HG02970 (cell line): ENCODE measurements at regions not wholly inside any gene's neighbourhood (a gene's known extent, or its start where the extent isn't known, plus 50 kb on each side); places are given as distances from the start of the nearest gene placed in this dataset.
"Not testable (repeated sequence)": the region's sequence is repeated elsewhere in the genome, so short reads cannot be mapped to it uniquely, and the experiment has no call there.

Source experiments
- ATAC-seq: cut with Tn5 transposase; IDR thresholded peaks from one replicate; pipeline ENCODE4 v1.9.1; 2021; ENCODE audit warnings: mild to moderate bottlenecking, moderate library complexity, moderate number of reproducible peaks; ENCODE audit not compliant: unreplicated experiment, low FRiP score

DNA sequence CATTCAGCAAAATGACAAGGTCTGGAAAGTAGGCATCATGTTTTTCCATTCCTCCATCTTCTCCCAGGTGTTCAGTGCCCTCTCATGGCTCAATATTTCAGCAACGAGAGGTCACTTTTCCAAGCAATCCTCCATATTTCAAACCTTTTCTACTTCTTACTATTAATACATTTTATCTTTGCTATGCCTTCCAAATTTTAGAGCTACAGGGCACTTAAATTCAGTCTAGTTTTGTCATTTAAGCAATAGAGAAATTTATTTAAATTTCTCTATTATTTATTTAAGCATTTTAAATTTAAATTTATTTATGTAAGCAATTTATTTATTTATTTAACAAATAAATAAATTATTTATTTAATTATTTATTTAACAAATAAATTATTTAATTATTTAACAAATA lies 305.1 kb upstream of the ANXA10 start:
- ATAC-seq: no peak

DNA sequence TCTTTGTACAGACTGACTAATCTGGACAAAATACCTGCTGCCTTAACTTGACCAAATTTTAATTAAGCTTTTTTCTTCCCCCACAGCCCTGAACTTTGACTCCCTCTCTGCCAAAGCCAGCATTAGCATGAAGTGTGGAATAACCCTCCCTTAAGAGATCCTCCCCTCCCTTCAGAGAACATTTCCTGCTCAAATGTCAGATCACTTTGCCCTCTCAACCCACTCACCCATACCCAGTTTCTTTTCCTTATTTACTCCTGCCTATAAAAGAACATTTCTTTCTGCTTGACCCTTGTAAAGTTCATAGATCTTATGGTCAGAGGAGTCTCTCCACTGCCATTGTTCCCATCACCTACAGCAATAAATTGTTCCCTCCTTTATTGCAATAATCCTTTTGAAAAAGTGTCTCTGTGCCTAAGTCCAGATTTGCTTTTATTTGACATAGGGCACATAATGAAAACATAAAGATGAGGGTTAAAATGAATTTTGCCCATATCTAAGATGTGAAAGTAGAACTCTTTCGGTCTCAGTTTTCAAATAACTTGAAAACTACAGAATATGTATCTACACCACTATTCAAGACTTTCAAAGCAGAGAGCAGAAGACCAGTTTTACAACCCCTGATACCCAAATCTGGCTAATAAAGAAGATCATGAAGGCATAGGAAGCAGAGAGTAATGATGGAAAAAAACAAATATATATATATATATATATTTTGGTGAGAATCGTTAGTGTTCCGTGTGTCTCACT lies 289.7 kb upstream of the ANXA10 start:
- ATAC-seq: no peak

DNA sequence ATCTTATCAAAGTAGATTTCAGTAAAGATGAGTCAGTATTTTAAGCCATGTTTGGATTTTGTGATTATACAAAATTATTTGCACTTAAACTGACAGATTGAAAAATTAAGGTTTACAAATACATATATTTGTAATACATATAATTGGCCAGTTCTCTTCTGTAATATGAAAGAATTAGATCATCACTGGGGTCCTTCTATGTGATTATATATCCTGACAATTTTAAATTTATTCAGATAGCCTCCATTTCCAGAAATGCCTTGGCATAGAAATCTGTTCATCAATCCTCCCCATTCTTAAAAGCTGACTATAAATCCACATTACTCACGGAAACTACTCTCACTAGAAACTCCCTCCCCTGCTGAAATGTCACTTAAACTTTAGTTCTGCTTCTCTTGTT lies 280.4 kb upstream of the ANXA10 start:
- no peak for ATAC-seq

DNA sequence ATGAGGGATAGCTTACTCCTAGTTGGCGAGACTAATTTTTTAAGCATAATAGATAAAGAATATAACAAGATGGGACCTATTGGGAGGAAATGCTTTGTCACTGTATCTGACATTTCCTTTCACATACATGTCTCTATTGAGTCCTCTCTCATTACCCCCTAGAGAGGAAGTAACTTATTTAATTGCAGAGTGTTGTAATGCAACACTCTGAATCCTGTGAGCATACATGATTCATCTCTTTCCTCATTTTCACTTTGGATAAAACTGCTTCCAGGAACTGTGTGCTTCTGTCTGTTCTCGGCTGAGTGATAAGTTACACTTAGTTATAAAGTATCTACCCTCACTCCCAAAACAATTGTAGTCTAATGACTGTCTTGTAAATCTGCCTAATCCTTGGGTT lies 266.1 kb upstream of the ANXA10 start:
- ATAC-seq: no peak

DNA sequence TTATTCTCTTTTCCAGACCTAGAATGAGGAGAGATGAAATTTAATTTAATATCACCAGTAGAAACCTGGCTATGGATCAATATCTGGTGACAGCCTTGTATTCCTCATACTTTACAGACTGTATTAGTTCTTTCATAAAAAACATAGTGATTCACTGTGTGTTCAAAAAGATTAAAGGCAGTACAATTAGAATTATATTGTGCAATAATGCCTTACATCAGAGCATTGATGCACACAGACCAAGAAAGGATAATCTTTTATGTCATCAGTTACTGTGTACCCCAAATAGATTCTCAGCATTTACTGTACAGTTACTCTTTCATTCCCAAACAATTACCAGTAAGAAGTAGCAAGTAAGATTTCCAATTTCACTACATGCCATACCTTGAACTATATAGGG lies 260.5 kb upstream of the ANXA10 start:
- ATAC-seq: no peak

DNA sequence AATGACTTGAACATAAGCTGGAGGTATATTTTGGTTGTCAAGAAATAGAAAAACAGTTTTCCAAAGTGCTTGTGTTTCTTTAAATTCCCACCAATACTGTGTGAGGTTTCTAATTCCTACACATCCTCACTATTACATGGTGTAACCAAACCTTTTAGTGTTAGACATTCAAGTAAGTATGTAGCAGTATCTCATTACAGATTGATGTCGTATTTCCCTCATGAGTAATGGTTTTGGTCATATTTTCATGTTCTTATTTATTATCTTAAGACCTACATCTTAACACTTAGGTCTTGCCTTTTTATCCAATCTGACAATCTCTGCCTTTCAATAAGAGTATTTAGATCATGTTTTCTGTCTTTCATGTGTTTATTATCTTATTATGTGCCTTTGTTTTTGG lies 253.7 kb upstream of the ANXA10 start:
- no peak for ATAC-seq

DNA sequence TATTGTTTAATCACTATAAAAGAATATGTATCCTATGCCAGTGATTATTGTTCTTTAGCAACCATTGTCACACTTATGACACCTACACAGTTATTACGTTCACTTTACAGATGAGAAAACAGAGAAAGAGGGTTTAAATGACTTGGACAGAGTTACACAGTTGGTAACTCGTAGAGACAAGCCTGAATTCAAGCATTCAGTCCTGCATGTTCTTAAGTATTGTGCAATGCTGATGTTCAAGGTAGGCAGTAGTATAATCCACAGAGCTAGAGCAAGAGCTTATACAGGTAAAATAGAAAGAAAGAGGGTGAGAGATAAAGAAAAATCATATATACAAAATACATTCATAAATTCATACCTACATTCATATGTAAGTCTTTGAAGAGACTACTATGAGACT lies 249.8 kb upstream of the ANXA10 start:
- no peak for ATAC-seq

DNA sequence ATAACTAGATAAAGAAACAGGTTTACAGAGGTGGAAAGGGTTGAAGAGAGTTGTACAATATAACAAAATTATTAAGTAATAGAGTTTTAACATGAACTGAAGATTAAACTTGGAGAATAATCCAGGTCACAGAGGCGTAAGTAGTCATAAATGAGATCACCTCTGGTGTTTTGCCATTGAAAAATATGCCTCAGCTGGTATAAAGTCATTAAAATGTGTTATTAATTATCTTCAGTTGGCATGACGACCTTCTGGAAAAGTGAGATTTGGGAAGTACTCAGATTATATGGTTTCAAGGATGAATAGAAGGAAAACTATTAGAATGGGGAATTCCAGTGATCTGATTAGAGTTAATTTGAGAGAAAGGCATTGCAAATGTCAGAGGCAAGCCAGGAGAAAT lies 237.5 kb upstream of the ANXA10 start:
- no peak for ATAC-seq

DNA sequence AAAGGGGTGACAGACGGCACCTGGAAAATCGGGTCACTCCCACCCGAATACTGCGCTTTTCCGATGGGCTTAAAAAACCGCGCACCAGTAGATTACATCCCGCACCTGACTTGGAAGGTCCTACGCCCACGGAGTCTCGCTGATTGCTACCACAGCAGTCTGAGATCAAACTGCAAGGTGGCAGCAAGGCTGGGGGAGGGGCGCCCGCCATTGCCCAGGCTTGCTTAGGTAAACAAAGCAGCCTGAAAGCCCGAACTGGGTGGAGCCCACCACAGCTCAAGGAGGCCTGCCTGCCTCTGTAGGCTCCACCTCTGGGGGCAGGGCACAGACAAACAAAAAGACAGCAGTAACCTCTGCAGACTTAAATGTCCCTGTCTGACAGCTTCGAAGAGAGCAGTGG lies 234.2 kb upstream of the ANXA10 start:
- not testable (repeated sequence) for ATAC-seq

DNA sequence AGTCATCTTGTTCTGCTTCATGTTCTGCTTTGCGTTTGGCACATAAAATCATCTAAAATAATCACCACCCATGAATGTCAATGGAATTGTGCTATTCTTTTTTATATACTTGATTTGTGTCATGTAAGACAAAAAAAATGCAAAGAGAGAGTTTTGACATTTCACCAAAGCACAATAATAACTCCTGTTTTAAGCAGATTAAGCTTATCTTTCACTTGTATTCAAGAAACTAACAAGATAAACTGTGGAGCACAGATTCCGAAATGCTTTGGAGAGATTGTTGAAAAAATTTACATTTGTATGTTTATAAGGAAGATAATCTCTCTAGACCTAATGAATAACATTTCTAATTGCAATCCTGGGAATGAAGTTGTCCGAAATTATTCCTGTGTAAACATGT lies 225.1 kb upstream of the ANXA10 start:
- ATAC-seq: no peak

DNA sequence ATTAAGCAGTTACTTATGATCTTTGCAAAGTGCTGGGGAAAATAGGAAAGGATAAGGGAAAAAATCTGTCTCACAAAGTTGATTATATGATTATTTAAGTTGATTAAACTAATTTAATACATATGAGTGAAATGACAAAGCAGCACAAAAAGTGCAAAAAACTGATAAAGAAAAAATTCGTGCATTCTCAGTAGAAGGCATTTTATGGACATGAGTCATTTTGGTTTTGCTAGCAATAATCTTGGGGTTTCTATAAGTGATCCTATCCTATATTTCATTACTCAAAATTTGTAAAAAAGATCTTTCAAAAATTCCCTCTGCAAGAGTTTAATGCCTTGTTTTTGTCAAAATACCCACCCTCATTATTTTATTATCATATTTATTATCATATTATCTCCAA lies 224.2 kb upstream of the ANXA10 start:
- no peak for ATAC-seq

DNA sequence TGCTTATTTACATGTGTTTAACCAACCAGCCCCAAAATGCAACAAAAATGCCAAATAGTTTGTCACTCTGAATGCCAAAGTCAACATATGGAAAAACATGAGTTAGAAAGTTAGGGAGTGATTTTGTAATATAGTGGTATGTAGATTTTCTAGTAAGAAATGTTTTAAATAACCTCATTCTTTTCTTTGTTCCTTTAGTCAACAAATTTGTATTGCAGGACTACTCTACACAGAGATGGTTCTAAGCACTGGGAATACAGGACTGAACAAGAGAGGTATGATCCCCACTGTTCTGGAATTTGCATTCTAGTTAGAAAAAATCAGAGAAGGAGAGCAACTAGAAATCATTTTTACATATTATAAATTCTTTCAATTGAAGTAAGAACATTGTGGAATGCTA lies 218.8 kb upstream of the ANXA10 start:
- ATAC-seq: no peak

DNA sequence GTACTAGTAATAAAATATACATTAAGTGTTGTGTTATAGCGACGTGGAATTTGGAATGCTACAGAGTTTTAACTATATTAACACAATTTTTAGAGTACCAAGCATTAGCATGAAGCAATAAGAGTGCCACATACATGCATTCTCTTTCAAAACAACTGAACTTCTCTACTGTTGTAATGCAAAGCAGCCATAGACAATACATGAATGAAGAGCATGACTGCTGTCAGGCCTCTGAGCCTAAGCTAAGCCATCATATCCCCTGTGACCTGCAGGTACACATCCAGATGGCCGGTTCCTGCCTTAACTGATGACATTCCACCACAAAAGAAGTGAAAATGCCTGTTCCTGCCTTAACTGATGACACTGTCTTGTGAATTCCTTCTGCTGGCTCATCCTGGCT lies 216.2 kb upstream of the ANXA10 start:
- not testable (repeated sequence) for ATAC-seq

DNA sequence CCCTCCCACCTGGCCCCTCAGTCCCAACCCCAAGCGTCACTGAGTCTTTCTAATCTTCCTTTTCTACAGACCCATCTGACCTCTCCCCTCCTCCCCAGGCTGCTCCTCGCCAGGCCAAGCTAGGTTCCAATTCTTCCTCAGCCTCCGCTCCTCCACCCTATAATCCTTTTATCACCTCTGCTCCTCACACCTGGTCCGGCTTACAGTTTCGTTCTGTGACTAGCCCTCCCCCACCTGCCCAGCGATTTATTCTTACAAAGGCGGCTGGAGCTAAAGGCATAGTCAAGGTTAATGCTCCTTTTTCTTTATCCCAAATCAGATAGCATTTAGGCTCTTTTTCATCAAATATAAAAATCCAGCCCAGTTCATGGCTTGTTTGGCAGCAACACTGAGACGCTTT lies 214.5 kb upstream of the ANXA10 start:
- not testable (repeated sequence) for ATAC-seq

DNA sequence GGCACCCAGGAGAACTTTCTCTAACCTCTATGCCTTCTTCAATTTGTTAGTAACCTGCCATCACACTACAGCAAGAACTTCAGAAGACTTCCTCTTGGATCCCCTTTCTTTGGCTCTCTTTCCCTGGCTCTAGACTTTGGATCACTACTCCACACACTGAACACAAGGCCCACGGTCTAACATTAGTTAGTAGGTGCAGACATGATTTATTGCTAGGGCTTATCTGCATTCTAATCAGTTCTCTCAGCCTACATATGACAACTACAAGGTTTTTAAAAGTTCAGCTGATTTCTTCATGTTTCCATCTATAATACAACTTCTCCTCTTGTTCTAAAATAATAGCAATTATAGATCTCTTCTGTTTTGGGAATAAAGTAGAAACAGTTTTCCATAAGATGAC lies 209.1 kb upstream of the ANXA10 start:
- no peak for ATAC-seq

DNA sequence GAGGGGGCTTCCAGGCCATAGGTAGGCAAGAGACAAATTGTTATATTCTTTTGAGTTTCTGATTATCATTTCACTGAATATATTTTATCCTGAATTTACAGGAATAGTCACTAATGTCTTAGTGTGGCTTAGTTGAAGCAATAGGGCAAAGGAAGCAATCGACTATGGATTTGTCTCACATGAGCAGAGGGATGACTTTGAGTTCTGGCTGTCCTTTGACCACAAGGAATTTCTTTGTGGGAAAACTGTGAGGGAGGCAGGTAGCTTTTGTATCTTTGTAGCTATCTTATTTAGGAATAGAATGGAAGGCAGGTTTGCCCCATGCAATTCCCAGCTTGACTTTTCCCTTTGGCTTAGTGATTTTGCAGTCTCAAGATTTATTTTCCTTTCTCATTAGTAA lies 207.3 kb upstream of the ANXA10 start:
- no peak for ATAC-seq

DNA sequence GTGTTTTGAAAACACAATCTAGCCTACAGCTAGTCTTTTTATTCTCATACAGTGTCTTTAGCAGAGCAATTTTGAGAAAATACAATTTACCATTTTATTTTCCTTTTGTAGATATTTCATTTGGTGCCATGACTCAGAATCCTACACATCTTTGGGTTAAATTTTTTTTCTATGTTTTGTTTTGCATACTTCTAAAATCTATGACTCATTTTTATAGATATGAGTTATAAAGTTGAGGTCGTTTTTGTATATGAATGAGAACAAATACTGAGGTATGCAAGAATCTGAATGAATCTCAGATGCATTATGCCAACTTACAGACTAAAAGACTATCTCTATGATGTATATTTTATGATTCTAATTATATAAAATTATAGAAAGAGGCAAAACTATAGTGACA lies 206.5 kb upstream of the ANXA10 start:
- ATAC-seq: no peak

DNA sequence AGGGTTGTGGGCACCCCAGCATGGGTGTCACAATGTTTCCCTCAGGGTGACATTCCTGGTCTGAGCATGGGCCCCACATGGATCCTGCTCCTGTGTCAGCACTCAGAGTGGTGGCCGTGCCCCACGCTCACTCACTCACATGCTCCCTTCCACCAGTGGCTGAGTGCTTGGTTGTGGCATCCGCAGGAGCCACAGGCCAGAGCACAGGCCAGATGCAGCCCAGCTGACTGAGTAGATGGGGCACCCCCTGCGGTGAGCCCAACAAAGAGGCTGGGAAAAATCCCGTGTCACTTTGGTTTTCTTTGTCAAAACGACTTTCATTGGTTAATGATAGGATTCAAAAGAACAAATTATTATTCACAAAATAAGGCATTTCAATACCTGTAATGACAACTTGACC lies 204.6 kb upstream of the ANXA10 start:
- no peak for ATAC-seq

DNA sequence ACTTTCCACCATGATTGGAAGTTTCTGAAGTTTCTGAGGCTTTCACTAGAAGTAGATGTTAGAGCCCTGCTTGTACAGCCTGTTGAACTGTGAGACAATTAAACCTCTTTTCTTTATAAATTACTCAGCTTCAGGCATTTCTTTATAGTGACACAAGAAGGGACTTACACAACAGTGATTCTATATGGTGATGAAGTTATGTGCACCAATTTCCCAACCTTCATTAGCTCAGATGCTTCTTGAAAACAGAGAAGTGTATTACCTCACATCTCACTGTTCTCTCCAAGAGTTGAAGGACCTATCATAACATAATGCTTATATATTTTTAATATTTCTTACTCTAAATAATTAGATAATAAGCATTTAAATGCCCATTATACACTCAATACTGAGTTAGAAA lies 202.1 kb upstream of the ANXA10 start:
- ATAC-seq: no peak

DNA sequence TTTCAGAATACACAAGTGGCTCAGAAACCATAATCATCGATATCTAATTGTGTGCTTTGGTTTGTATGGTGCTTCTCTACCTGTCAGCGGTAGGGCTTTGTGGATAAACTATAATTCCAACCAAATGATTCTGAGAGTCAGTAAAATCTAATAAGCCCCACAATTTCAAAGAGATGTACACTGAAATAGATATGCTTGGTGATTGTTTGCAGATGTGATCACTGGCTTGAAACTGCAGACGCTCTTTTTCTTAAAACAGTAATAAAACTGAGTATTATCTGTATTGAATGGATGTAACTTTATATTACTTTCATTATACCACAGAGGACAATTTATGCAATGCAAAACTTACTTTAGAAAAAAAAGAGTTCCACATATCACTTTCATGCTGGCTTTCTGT lies 198.8 kb upstream of the ANXA10 start:
- no peak for ATAC-seq

DNA sequence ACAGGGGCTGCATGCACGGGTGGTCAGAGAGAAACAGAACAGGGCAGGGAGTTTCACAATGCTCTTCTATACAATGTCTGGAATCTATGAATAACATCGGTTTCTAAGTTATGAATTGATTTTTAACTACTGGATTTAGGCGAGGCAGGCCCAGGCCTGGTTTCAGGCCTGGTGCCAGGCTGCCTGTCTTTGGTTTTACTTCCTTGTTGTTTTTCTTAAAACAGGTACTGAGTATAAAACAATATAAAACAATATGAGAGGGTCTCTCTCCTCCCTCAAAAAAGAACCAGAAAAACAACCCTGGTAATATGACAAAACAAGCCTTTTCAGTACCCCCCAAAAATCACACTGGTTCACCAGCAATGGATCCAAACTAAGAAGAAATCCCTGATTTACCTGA lies 196.1 kb upstream of the ANXA10 start:
- not testable (repeated sequence) for ATAC-seq

DNA sequence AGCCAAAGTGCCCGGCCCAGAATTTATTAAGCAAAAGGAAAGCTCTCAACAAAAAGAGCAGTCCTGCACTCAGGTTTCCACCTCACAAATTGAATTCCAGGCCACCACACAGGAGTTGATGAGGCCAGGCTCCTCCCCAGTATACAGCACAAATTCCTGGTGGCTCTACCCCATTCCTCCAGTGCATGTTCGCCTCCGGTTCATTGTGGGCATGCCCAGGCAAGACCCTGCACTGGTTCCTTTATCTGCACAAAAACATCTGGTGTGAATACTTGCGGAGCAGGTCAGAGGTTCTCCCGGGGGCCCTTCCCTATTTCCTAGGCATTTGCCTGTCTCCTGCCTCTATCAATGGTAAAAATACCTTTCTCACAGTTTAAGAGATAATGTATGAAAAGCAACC lies 195.2 kb upstream of the ANXA10 start:
- no peak for ATAC-seq

DNA sequence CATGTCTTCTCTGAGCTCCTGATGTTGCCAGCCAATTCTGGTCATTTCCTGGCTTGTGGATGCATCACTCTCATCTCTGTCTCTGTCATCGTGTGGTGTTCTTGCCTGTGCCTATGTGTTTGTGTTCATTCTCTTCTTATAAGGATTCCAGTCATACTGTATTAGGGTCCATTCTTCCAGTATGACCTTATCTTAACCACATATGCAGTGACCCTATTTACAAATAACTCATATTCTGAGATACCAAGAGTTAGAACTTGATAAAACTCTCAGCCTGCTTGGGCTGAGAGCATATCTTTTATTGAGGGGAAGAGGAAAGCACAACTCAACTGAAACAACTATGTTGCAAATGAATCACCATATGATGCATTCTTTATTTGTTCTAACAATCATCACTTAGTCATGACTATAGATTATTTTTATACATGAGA lies 189.0 kb upstream of the ANXA10 start:
- no peak for ATAC-seq
